HFF-Myc (cell line): ENCODE measurements at regions not wholly inside any gene's neighbourhood (a gene's known extent, or its start where the extent isn't known, plus 50 kb on each side); places are given as distances from the start of the nearest gene placed in this dataset.

Experiments
- DNase-seq: peaks from one replicate; pipeline ENCODE4 v3.0.0-alpha.2; 2011; ENCODE audit warnings: low read depth; ENCODE audit errors: extremely low read depth
- H3K4me3 ChIP-seq: replicated peaks from 2 replicates; pipeline ENCODE4 v1.5.1; 2011; ENCODE audit warnings: low read depth, mild to moderate bottlenecking, control low read depth, low read length
- CTCF ChIP-seq: IDR thresholded peaks from 2 replicates; pipeline ENCODE4 v1.5.1; 2012; ENCODE audit warnings: mild to moderate bottlenecking, low read depth, low read length, control low read depth; ENCODE audit errors: missing control alignments

- no peak for DNase-seq
Observed at GRCh38 chr5:61811052-61811451, 479.0 kb downstream of the ZSWIM6 start.

GRCh38 chr5:61813361-61813760, 481.3 kb downstream of the ZSWIM6 start:
- no peak for DNase-seq
- no peak for TF ChIP-seq CTCF
- no peak overlapping the region for H3K4me3 ChIP-seq

More at GRCh38 chr5:61811052-61811451, 479.0 kb downstream of the ZSWIM6 start:
- no peak for TF ChIP-seq CTCF
- no peak overlapping the region for H3K4me3 ChIP-seq

- H3K4me3 ChIP-seq: no peak overlapping the region
- no peak for TF ChIP-seq CTCF
- no peak for DNase-seq
Observed at GRCh38 chr5:61815339-61815738, 483.3 kb downstream of the ZSWIM6 start.

GRCh38 chr5:61816146-61816545, 484.1 kb downstream of the ZSWIM6 start:
- H3K4me3 ChIP-seq: no peak overlapping the region
- no peak for TF ChIP-seq CTCF
- DNase-seq: no peak

GRCh38 chr5:61816585-61817450, 484.8 kb downstream of the ZSWIM6 start:
- no peak for DNase-seq
- H3K4me3 ChIP-seq: no peak overlapping the region
- TF ChIP-seq CTCF: no peak

GRCh38 chr5:61817472-61818326, 485.6 kb downstream of the ZSWIM6 start:
- peak; percentile 66 for TF ChIP-seq CTCF
- DNase-seq: no peak
- H3K4me3 ChIP-seq: no peak overlapping the region
